ENCODE measurements at regions not wholly inside any gene's neighbourhood (a gene's known extent, or its start where the extent isn't known, plus 50 kb on each side); places are given as distances from the start of the nearest gene placed in this dataset.

DNA sequence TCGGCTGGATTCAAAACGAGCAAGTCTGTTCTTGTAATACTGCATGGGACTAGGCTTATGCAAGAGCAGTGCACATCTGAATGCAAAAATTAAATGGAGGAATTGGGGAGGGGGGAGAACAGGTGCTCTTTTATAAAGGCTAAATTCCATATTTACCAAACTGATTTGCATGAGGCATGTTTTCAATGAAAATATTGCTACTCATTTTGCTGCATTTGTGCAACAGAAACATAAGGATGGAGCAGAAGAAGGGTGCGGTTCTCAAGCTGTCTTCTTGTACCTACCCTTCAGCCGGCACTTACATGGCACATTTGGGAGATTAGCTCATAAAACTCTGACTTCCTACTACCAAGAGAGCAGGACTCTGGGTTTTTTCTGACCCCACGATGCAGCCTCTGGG is 256.4 kb downstream of the CDCA7 start:
- TF ChIP-seq YY1 (IDR thresholded peaks at IDR 0.05; ENCODE audit: insufficient read depth, insufficient read length) (no peak), SUZ12 (IDR thresholded peaks at IDR 0.05; ENCODE audit: extremely low read depth, insufficient read depth, insufficient read length) (no peak)
